ENCODE measurements at regions not wholly inside any gene's neighbourhood (a gene's known extent, or its start where the extent isn't known, plus 50 kb on each side); places are given as distances from the start of the nearest gene placed in this dataset.
"Not testable (repeated sequence)": the region's sequence is repeated elsewhere in the genome, so short reads cannot be mapped to it uniquely, and the experiment has no call there.

DNA sequence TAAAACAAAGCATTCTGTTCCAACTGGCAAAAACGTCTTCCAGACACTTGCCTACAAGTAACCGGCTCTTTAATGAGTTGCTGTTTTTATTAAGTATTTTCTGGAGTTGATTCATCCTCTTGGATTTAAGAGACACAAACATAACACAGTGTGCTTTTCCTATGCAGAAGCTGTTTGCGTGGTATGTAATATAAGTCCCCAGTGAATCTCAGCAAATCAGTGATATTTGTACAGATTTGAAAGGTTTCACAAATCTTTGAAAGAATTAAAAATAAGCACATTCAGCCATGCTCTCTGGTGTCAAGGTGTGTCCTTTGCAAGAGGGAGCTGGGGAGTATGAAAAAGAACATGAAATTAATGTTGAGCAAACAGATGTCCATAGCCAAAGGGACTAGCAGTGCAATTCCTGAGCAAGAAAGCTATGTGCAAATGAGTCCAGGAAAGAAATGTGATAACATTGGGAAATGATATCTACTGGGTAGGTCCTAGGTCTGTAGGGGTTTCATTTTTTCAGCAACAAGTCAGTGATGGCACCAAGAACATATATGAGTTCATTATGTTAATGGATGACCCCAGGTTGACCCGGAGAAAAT is 170.1 kb upstream of the PHACTR1 start:
- DNase-seq (ENCODE audit: low read depth), result no peak

DNA sequence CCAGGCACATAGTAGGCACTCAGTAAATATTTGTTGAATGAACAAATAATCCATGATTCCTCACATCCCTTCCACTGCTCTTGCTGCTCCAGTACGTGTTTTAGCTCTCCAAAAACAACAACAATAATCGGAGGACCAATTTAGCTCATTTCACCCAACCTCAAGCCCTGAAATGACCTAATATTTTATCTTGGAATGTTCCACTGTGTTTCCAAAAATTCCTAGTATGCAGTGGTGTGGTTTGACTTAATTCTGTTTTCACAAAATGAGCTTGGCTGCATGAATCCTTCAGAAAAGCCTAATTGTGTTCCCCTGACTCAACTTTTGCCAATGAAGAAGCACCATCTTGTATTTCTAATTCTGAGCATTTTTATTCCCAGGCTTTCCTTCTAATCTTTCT is 168.0 kb upstream of the PHACTR1 start:
- peak; percentile 87 for DNase-seq (ENCODE audit: low read depth)

DNA sequence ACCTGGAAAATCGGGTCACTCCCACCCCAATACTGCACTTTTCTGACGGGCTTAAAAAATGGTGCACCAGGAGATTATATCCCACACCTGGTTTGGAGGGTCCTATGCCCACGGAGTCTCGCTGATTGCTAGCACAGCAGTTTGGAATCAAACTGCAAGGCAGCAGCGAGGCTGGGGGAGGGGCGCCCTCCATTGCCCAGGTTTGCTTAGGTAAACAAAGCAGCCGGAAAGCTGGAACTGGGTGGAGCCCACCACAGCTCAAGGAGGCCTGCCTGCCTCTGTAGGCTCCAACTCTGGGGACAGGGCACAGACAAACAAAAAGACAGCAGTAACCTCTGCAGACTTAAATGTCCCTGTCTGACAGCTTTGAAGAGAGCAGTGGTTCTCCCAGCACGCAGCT is 167.1 kb upstream of the PHACTR1 start:
- DNase-seq (ENCODE audit: low read depth), result not testable (repeated sequence)

DNA sequence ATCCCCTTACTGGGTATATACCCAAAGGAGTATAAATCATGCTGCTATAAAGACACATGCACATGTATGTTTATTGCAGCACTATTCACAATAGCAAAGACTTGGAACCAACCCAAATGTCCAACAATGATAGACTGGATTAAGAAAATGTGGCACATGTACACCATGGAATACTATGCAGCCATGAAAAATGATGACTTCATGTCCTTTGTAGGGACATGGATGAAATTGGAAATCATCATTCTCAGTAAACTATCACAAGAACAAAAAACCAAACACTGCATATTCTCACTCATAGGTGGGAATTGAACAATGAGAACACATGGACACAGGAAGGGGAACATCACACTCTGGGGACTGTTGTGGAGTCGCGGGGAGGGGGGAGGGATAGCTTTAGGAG is 161.7 kb upstream of the PHACTR1 start:
- DNase-seq (ENCODE audit: low read depth), result not testable (repeated sequence)

DNA sequence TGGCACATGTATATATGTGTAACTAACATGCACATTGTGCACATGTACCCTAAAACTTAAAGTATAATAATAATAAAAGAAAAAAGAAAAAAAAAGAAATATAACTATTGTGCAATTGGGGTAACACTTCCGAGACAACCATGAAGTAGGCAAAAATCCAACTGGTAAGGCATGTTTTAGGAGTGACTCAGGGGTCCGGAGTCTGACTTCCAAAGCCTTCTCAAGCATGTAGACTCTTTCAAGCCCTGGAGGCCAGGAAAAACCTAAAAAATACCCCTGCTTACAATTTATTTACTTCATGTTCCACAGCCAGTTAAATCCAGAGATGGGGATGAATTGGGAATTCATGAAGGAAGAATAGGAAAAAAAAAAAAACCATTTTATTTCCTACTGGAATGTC is 161.3 kb upstream of the PHACTR1 start:
- peak; percentile 83 for DNase-seq (ENCODE audit: low read depth)

DNA sequence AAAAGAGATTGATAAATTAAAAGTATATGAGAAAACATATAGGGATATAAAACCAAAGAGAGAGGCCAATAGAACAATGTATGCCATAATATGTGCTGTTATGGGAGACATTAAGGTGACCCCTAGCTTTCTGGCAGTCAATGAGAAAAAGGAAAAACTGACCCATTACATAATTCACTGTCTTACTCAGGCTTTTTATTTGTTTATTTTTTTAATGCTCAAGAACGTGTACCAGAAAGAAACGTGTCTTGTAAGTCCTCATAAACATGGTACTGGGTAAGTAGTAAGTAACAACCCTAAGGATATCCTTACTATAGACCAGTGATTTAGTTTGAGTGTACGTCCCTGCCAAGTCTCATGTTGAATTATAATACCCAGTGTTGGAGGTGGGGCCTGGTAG is 160.8 kb upstream of the PHACTR1 start:
- DNase-seq (ENCODE audit: low read depth), result no peak

DNA sequence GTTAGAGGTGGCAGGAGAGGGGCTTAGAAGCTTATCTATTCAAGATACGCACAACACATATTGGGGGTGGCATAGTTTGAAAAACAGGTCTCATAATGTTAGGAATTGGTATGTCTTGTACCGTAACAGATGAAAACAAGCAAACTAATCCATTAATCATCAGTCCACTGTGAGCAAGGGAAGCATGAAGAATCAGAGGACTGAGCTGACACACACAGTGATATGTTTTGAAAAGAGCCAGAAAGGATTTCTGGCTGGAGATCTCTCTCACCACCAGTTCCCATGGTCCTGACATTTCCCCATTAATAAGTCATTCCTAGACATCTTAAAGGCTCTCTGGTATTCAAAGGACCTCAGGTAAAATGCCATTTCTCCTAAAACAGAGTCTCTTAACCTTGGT is 158.8 kb upstream of the PHACTR1 start:
- no peak for DNase-seq (ENCODE audit: low read depth)

DNA sequence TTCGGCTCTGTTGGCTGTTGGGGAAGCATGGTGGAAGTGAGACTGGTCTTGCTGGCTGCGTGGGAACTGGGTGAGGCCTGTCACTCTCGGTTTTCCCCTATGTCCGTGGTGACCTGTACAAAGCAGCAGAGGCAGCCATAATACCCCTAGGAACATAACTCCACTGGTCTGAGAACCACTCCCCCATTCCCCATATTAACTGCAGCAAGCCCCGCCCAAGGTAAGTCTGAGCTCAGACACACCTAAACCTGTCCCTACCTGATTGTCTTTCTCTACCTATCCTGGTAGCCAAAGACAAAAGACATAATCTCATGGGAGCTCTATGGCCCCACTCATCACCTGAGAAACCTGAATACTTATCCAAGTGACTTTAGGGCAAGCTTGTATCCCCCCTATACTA is 156.3 kb upstream of the PHACTR1 start:
- no peak for DNase-seq (ENCODE audit: low read depth)

DNA sequence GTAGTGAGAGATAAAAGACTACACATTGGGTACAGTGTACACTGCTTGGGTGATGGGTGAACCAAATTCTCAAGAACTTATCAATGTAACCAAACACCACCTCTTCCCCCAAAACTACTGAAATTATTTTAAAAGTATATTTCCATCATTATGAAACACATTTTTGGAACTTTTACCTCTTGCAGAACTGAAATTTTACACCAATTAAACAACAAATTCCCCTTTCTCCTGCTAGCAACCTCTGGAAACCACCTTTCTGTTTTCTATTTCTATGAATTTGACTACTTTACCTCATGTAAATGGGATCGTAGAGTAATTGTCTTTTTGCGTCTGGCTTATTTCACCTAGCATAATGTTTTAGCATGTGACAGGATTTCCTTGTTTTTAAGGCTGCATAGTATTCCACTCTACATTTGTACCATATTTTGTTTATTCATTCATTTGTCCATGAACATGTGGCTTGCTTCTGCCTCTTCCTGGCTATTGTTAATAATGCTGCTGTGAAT is 149.9 kb upstream of the PHACTR1 start:
- DNase-seq (ENCODE audit: low read depth), result no peak

DNA sequence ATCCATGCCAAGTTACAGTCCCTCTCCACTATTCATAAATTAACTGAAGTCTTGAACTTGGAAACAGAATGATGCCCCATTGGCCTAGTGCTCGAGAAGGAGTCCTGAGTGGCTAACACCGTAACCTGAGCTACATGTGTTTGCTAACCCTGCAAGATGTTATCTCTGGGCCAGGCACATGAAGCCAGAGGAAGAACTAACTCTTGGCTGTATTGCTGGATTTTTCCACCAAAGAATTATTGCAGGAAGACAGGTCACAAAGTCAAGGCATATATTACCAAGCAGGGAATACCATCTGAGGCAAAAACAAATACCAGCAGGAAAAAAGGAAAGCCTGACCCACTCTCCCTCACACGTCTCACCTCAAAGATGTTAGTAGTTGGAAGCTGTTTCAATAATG is 148.9 kb upstream of the PHACTR1 start:
- no peak for DNase-seq (ENCODE audit: low read depth)

DNA sequence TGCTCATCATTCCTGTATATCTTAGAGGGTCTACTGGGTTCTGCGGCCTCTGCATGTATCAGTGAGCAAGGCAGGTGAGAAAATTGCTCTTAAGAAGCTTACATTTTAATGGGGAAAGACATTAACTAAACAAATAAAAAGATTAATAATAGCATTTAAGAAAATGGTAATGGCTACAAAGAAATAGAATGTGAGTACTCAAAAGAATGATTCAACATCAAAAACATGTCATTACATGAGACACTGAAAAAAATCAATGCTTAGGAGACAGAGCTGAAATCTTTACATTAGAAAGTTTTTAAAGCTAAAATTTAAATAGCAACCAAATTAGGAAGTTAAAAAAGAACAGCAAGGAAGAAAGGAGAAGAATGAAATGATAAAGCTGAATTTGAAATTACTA is 146.9 kb upstream of the PHACTR1 start:
- DNase-seq (ENCODE audit: low read depth), result no peak

DNA sequence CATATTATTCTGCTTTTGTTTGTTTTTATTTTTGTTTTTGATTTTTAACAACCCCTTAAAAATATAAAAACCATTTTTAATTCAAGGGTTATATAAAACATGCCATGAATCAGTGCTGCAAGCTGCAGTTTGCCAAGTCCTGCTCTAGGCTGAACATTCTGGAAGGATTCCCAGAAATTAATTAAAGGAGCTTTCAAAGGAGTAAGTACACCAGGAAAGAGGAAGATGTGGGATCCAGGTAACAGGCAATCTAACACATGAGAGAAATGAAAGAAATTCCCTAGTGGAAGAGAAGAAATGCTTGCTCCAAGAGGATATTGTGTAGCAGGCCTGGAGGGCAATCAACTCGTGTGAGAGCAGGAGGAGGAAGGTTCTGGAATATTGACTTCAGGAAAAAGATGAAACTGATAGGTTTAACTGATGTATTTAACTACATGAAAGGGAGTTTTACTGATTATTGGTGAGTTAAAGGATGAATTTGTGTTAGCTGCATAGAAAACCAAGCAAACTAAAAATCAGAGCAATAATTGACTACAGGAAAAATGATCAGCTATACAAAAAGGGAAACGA is 146.0 kb upstream of the PHACTR1 start:
- DNase-seq (ENCODE audit: low read depth), result no peak

DNA sequence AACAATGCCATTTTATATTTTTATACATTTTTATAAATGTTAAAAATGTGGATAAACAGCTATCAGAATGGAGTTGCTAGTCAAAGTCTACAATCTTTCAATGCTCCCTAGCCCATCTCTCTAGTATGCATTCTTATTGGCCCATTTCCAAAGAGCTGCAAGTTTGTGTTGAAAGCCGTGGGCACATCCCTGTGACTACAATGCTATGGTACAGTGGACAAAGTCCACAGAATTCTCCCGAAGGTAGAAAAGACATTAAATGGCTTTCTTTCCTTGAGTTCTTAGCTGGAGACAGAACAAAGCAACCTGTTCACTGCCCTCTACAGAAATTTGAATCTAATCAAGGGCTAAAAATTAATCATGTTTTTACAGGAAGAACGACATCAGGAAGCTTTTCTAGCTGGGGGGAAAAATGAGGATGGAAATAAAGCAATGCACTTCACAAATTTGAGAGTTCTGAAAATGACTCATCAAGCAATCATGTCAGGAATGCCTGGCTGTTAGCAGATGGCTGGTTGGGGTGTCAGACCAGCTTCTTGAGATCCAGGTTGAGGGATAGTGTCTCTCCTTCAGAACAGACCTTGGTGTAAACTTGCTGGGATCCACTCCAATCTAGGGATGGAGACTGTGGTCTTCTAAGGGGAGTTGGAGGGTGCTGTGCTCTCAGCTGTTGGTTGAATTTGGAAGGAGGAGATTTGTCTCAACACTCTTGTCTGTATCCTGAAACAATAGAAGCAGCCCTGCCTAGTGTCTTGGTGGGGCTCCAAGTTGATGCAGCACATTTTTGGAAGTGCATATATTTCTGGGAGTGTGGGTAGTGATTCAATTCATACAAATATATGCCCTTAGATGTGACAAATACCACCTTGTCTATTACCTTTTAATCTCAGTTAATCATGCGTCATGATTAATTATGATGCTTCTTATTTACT is 143.4 kb upstream of the PHACTR1 start:
- peak; percentile 99 for DNase-seq (ENCODE audit: low read depth)

DNA sequence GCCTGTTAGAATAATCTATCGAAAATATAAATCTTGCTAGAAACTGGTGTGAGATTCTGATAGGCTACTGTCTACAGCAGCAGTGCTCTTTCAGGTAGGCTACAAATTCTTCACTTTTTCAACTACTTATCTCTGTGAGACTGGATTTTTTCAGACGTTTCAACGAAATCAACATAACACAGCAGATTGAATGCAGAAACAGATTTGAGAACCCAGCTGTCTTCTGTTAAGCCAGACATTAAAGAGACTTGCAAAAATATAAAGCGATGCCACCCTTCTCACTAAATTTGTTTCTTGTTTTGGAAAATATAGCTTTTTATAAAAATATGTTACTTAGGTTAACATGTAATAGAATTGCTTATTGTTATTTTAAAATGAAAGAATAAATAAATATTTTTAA is 140.6 kb upstream of the PHACTR1 start:
- no peak for DNase-seq (ENCODE audit: low read depth)

DNA sequence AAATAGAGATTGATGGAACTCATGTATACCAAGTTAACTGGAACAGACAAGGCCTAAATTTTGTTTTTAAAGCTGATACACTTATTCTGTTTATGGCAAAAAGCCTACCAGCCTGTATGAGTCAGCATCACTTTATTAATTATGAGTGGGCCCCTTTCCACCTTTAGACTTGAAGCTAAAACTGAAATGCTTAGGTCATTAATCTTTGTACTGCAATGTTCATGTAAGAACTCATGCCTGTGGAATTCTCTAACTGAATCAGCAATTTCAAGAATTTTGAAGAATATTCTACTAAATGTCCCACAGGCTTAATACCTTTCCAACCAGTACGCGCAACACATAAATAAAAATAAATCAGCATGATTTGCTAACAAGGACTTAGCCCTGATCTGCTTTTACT is 140.2 kb upstream of the PHACTR1 start:
- peak; percentile 72 for DNase-seq (ENCODE audit: low read depth)

DNA sequence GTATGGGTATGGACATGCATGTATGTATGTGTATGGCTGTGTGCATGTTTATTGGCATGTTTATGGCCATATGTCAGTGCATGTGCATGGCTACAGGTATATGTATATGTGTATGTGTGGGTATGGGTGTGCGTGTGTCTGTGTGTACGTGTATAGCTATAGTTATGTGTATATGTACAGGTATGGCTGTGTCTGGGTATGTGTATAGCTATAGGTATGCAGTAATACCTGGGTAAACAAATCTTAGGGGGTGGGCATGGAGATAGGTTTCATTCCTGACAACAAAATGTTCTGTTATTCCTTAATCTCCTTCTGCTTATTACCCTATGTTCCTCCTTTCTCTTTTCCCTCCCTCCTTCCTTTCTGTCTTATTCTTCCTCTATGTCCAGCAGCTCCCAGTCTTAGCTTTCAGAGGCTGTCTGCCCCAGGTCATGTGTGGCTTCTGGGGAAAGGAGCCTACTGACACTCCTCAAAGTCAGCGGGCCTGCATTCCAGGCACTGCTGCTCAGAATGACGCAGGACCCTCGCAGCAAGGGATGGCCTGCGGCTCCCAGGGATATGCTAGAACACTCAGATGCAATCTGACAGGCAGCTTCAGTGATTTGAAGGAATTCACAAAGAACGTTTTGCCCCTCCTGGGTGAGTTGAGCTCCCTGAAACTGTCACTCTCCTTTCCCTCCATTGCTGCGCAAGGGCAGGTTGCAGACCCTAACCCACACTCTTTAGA is 139.3 kb upstream of the PHACTR1 start:
- no peak for DNase-seq (ENCODE audit: low read depth)

DNA sequence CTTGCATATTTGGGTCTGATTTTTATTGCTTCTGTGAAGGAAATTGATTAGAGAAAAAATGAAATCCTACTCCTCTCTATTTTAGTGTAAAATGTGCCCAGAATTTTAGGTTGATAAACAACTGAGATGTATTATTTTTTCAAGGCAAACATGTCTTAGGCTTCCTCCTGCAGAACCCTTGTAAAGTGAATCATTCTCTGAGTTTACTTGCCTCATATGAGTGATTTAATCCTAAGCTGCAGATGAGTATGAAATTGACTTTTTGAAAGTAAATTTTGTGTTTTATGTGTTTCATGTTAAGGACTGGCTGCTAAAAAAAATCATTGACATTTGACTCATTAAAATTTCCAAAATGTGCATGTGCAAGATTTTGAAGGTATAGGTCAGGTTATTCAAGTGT is 138.5 kb upstream of the PHACTR1 start:
- DNase-seq (ENCODE audit: low read depth), result no peak

DNA sequence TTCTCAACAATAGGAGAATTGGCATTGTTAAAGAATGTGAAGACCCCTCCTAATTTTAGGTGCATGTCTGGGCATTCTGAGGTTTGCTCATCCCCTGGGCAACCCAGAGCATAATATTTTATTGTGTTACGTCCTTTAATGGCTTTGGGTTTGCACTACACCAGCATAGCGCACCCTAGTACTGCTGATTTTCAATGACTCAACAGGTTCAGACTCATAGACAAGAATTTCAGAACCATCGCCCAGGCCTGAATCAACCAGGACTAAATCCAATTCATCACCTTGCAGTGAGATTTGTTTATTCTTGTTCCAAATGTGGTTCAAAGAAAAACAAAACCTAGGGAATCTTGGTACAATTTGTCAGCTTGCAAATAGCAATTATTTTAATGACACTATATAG is 137.8 kb upstream of the PHACTR1 start:
- DNase-seq (ENCODE audit: low read depth), result no peak

DNA sequence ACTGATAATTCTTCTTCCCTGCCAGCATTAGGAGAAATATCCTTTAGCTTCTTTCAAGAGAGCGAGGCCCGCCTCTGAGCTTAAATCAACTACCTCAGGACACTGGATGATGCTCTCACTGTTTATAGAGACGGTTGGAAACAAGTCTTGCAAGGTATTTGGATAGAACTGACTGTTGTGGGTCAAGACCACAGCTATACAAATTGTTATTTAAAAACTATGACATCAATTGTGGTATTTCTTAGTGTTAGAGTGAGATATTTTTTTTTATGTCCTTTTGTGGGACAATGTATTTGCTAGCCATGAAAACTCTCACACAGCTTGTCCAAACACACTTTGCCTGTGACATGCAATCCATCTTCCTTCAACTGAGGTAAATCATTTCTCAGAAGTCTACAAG is 136.3 kb upstream of the PHACTR1 start:
- no peak for DNase-seq (ENCODE audit: low read depth)

DNA sequence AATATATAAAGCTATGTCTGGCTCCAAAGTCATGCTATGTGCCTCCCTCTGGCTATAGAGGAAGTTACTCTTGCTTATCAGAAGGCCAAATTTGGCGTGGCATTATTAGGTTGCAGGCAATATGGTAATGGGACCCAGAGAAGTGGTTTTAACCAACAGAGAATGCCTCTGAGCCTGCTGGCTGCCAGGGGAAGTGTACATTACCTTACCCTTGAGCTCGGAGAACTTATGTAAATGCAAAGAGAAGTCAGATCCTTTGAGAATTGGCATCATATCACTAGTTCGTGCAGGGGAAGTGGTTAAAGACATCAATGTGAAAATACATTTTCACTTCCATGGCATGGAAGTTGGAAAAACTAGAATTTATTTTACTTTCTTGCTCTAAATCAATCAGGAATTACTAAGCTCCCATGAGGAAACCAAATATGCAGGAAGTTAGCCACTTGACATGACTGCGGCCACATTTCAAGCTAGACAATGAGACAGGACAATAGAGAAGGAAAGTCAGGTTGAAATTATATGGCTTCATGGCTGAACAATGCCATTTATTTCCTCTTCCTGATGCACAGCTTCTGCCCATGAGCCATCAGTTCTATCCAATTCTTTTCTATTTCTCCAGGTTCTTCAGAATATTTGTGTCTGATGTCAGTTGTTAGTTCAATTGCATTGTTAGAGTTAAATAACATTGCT is 134.0 kb upstream of the PHACTR1 start:
- DNase-seq (ENCODE audit: low read depth), result no peak

DNA sequence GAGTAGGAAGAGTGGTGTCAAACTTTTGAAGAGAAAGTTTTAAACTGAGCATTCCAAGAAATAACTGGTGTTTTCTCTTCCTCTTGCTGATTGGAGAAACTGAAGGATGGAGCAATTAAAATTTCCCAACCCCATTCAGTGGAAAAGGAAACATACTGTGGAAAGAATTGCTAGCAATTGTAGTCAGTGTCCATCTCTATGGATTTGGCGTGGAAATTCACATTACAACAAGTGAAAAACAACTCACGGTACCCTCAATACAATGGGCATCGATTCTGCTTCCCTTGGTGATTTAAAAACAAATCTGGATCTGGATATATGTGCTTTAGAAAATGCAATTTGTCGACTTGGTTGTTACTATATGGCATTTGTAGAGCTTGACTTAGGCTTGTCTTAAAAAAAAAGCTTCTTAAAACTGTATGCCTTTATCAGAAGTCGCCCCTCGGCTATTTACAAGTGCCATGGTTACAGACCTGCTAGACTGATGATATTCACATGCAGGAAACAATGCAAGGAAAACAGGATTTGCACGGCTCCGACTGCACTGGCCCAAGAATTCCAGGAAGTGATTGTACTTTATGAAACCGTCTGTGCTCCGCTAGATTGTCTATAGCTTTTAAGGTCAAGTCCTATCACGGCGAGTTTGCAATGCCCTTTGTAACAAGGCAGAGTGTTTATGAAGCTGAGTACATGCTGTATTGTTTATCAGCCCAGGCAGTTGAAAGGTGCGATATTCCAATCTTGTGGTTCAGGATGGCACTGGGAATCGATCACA is 131.7 kb upstream of the PHACTR1 start:
- no peak for DNase-seq (ENCODE audit: low read depth)

Measured in HS-27A (cell line).